ENCODE measurements at regions not wholly inside any gene's neighbourhood (a gene's known extent, or its start where the extent isn't known, plus 50 kb on each side); places are given as distances from the start of the nearest gene placed in this dataset.

DNA sequence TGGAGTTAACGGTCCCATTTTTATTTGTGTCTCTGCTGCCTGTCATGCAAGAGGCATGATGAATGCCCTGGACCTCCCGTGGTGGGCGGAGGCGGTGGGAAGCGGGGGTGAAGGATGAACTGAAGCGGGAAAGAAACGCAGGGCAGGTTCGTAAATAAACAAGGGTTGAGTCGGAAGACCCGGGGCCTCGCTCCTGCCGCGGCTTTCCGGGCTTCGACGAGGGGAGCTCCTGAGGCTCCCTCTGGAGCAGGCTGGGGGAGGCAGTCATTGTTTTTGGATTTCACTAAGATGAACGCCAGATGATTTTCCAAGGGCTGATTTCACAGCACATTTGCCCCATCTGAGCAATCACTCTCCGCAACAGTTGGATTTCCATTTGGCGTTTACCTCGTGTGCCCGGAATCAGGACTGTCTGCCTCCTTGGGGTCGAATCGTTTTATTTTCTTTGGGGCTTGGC is 130.2 kb downstream of the SLC38A6 start:
- Histone ChIP-seq H3K27me3 (ENCODE audit: control insufficient read depth in 4 of 4, insufficient read depth in 4 of 4, low read length in 3 of 4) (no peaks in the 10 kb centered on the region), H3K4me3 (ENCODE audit: low read depth in 1 of 3, low read length in 3 of 3) (no peak overlapping the region), H3K9me3 (ENCODE audit: control insufficient read depth in 4 of 4, low read length in 3 of 4) (no peaks in the 10 kb centered on the region), H3K36me3 (ENCODE audit: control insufficient read depth in 4 of 4, insufficient read depth in 3 of 4, low read depth in 1 of 4, low read length in 3 of 4) (no peaks in the 10 kb centered on the region), H3K27ac (ENCODE audit: low read depth in 1 of 2, low read length in 2 of 2) (no peak overlapping the region), H3K4me1 (ENCODE audit: control insufficient read depth in 4 of 4, insufficient read depth in 4 of 4, low read length in 3 of 4) (no peaks in the 10 kb centered on the region), H3K9ac (ENCODE audit: low read depth in 1 of 2, low read length in 2 of 2) (no peak overlapping the region)
- WGBS: 60% methylated on average over 23 of the region's 23 CpGs
- DNase-seq (ENCODE audit: low spot score): no peak
- TF ChIP-seq, protein P1, sequence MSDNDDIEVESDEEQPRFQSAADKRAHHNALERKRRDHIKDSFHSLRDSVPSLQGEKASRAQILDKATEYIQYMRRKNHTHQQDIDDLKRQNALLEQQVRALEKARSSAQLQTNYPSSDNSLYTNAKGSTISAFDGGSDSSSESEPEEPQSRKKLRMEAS (IDR thresholded peaks at IDR 0.05): no peak
- TF ChIP-seq HNF4G (IDR thresholded peaks at IDR 0.05) (no peak), FOXA2 (IDR thresholded peaks at IDR 0.05) (no peak), JUND (IDR thresholded peaks at IDR 0.05) (no peak), TAF1 (conservative IDR thresholded peaks at IDR 0.05) (no peak), FOXA1 (IDR thresholded peaks at IDR 0.05) (no peak), REST (IDR thresholded peaks at IDR 0.05) (no peak), RXRA (IDR thresholded peaks at IDR 0.05) (no peak), ZBTB33 (IDR thresholded peaks at IDR 0.05) (no peak), GABPA (IDR thresholded peaks at IDR 0.05 in 1 of 2, conservative IDR thresholded peaks at IDR 0.05 in 1 of 2) (no peak), YY1 (IDR thresholded peaks at IDR 0.05) (no peak), NR2F2 (IDR thresholded peaks at IDR 0.05) (no peak), EGR1 (IDR thresholded peaks at IDR 0.05; ENCODE audit: low read depth in 2 of 2) (no peak), RAD21 (IDR thresholded peaks at IDR 0.05) (no peak)
- TF ChIP-seq, protein P2, sequence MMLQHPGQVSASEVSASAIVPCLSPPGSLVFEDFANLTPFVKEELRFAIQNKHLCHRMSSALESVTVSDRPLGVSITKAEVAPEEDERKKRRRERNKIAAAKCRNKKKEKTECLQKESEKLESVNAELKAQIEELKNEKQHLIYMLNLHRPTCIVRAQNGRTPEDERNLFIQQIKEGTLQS (IDR thresholded peaks at IDR 0.05): no peak

DNA sequence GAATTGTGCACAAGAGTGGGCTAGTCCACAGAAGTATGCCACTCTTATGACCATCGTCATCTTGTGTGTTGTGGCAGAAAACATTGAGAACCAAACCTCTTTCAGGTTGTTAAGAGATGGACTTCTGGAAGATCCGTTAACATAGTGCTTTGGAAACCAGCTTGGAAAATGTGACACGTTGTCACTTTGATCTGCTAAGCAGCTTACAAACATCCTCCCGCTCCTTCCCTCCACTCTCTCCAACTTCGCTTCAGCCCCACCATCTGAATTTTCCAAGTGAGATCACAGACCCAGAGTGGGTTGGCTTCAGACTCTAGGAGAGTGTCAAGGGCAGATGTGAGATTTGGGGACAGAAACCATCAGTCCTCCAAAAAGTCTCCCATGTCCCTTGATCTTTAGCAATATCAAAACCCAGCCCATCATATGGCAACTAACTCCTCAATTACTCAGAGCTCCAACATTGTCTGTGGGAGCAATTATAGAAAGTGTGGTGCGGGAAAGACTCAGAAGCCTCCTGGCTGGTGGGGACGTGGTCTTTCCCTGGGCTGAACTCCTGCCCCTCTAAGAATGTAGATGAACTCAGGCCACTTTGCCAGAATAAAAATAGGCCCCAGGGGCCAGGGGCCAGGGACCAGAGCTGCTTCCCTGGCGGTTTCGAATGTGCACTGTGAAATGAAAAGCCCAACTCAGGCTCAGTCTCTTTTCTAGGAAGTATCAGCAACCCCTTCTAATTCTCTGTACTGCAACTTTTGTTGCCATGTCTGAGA is 129.5 kb downstream of the SLC38A6 start:
- H3K4me3 ChIP-seq (ENCODE audit: low read depth in 1 of 3, low read length in 3 of 3): no peak overlapping the region
- no peaks in the 10 kb centered on the region for H3K27me3 ChIP-seq (ENCODE audit: control insufficient read depth in 4 of 4, insufficient read depth in 4 of 4, low read length in 3 of 4)
- no peaks in the 10 kb centered on the region for H3K36me3 ChIP-seq (ENCODE audit: control insufficient read depth in 4 of 4, insufficient read depth in 3 of 4, low read depth in 1 of 4, low read length in 3 of 4)
- H3K9ac ChIP-seq (ENCODE audit: low read depth in 1 of 2, low read length in 2 of 2): no peak overlapping the region
- H3K4me1 ChIP-seq (ENCODE audit: control insufficient read depth in 4 of 4, insufficient read depth in 4 of 4, low read length in 3 of 4): no peaks in the 10 kb centered on the region
- no peaks in the 10 kb centered on the region for H3K9me3 ChIP-seq (ENCODE audit: control insufficient read depth in 4 of 4, low read length in 3 of 4)
- H3K27ac ChIP-seq (ENCODE audit: low read depth in 1 of 2, low read length in 2 of 2): no peak overlapping the region
- no peak for DNase-seq (ENCODE audit: low spot score)
- 87% methylated on average over 9 of the region's 9 CpGs for WGBS
- no peak for TF ChIP-seq HNF4A (conservative IDR thresholded peaks at IDR 0.05)
- no peak for TF ChIP-seq SP1 (IDR thresholded peaks at IDR 0.05)
- no peak for TF ChIP-seq GABPA (IDR thresholded peaks at IDR 0.05 in 1 of 2, conservative IDR thresholded peaks at IDR 0.05 in 1 of 2)
- no peak for TF ChIP-seq EGR1 (IDR thresholded peaks at IDR 0.05; ENCODE audit: low read depth in 2 of 2)
- TF ChIP-seq HNF4G (IDR thresholded peaks at IDR 0.05): no peak
- no peak for TF ChIP-seq RXRA (IDR thresholded peaks at IDR 0.05)
- no peak for TF ChIP-seq ZBTB33 (IDR thresholded peaks at IDR 0.05)
- no peak for TF ChIP-seq FOXA2 (IDR thresholded peaks at IDR 0.05)
- TF ChIP-seq, protein P1 (IDR thresholded peaks at IDR 0.05): no peak
- TF ChIP-seq TAF1 (conservative IDR thresholded peaks at IDR 0.05): no peak
- no peak for TF ChIP-seq FOXA1 (IDR thresholded peaks at IDR 0.05)
- no peak for TF ChIP-seq YY1 (IDR thresholded peaks at IDR 0.05)
- no peak for TF ChIP-seq JUND (IDR thresholded peaks at IDR 0.05)
- TF ChIP-seq, protein P2 (IDR thresholded peaks at IDR 0.05): no peak
- TF ChIP-seq, protein P3, sequence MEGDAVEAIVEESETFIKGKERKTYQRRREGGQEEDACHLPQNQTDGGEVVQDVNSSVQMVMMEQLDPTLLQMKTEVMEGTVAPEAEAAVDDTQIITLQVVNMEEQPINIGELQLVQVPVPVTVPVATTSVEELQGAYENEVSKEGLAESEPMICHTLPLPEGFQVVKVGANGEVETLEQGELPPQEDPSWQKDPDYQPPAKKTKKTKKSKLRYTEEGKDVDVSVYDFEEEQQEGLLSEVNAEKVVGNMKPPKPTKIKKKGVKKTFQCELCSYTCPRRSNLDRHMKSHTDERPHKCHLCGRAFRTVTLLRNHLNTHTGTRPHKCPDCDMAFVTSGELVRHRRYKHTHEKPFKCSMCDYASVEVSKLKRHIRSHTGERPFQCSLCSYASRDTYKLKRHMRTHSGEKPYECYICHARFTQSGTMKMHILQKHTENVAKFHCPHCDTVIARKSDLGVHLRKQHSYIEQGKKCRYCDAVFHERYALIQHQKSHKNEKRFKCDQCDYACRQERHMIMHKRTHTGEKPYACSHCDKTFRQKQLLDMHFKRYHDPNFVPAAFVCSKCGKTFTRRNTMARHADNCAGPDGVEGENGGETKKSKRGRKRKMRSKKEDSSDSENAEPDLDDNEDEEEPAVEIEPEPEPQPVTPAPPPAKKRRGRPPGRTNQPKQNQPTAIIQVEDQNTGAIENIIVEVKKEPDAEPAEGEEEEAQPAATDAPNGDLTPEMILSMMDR (IDR thresholded peaks at IDR 0.05; ENCODE audit: low read depth, low read length, missing input control): no peak
- no peak for TF ChIP-seq NR2F2 (IDR thresholded peaks at IDR 0.05)

All from liver (tissue), 8 donors.